ENCODE measurements at regions not wholly inside any gene's neighbourhood (a gene's known extent, or its start where the extent isn't known, plus 50 kb on each side); places are given as distances from the start of the nearest gene placed in this dataset.

DNA sequence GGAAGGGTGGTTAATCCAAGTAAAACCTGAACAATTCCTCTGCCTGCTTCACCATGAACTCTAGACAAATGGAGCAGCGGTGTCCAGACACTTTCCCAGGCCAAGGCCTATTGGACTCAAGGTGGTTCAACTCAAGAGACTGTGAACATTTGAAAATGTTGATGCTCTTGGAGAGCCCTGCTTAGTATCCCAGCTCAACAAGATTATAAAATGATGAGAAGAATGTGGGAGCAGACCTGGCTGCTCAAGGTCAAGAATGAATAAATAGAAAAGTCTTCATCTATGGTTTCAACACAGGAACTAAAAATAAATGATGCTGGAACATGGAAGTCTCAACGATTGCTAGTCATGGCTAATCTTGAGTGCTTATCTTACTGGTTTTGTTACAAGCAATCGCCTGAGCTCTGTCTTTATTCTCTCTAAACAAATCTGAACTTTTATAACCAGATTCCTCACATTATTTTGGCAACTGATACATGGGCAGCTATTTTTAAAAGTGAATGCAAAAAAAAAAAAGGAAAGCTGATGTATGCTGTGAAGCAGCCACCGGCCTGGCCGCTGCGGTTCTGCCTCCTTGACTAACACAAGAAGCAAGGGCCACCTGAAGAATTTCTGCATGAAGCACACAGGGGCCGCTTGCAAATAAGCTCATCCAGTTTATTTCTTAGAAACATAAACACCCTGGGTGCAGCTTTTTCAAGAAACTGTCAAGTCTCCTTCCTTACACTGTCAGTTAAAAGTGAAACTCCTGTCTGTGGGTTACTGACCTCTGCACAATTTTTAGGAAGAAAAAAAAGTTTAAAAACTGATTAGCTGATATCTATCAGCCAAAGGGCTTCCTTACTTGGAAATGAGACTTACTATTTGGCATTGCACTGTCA is 120.1 kb upstream of the ARHGEF3 start:
- peak; percentile 31 for DNase-seq

DNA sequence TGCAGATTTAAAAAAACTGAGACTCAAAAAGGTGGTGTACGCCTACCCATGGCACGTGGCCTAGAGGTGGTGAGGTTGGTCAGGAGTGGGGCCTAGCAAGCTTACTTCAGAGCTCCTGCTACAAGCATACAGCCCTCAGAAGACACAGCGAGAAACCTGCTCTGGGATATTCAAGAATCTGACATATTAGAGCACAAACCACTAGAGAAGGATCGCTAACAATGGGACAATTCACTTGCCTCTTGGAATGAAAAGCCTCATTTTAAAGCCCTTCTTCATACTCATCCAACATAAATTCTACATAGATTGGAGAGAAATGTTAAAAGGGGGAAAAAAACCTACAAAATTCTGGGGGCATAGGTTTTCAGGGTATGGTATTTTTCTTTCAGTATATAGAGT is 118.0 kb upstream of the ARHGEF3 start:
- DNase-seq: no peak

DNA sequence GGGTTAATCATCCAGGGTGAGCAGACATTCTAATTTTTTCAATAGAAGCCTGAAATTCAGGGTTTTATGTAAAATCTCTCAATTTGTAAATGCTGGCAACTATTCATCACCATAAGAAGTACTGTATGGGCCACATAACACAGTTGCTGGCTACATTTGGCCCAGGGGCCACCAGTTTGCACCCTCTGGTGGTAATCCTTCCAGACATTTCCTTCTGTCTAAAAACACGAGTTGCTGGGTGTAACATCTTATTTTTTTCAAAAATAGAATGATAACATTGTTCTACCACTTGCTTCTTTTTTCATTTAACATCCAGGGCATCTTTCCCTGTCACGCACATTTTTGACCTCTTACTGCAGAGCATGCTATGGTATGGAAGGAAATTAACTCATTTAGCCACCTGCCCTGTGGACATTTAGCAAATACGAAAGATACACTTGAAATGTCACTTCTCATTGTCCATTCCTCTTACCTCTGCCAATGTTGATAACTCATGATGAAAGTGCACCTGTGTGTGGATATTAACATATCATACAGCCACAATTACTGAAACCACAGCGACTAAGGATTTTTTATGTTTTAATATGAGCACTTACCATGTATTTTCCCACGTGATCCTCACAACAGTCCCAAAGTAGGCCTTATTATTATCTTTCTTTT is 117.5 kb upstream of the ARHGEF3 start:
- no peak for DNase-seq

DNA sequence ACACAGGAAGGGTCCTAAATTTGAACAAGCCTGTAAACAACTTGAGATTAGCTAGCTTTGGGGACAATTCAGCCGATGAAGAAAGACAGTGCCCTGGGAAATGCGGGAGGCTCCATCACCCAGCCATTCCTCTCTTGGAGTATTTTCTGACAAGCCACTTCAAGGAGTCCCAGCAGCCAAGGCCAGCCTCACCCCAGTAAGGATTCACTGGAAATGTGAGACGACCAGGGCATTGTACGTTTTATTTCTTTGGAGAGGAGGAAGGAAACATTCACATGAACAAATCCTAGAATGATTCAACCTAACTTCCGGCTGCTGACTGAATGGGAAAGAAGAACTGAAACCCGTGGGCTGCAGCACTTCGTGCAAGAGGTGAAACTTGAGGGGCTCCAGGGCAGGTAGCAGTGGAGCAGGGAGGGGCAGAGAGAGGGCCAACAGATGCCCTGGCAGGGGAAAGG is 116.4 kb upstream of the ARHGEF3 start:
- peak; percentile 79 for DNase-seq

DNA sequence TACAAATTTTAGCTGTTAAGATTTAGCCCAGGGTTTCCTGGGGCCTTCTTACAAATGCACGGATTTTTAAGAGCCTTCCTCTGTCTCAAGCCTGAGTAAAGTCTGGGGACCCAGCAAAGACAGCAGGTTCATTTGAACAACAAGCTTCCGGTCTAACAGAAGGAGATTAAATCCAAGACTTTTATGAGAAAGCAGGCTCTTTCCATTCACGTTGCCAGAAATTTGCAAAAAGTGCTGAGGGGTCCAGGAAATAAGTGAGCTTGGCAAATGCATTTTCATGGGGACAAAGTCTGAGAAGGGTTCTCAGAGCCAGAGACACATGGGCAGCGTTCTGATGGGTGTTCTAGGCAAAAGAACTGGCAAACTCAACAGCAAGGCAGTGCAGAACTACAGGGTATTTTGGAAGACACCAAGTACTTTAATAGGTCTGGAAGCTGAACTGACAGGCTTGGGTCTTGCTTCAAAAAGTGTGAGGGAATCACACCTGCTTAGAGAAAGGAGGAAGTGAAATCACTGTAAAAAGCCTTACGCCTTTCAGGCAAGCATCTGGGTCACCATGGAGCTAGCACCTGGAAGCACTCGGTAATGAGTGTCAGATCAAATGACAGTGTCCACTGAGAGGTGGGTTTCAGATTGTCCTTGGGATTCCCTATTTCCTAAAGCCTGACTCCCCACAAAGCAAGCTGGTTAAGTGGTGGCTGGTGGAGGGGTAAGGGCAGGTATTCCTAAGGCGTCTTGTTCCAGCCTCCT is 115.8 kb upstream of the ARHGEF3 start:
- peak; percentile 48 for DNase-seq

DNA sequence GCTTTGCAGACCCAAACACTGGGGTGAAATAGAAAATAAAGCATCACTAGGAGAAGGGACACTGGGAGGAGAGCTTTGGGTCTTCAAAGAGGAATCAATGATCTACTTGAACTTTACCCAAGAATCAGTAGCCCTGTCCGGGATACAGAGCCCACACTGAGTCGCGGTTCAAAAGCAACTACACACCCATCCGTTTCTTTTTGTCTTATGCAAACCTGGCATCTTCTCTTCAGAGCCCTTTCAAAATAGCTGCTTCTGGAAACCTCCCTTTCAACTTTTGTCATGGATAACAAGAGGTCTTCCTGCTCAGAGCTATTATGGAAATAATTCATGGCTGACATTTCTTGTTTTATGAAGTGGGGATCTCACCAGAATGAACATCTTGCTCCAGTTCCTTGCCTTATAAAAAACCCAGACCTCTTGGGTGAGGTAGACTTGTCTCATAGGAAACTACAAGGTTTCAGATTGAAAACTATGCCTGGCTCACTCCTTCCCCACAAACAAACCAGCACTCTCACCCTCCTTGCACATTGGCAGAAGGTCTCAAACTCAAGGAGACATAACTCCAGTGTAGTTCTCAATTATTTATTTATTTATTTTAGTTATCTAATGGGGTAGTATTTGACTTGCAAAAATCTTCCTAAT is 115.1 kb upstream of the ARHGEF3 start:
- no peak for DNase-seq

DNA sequence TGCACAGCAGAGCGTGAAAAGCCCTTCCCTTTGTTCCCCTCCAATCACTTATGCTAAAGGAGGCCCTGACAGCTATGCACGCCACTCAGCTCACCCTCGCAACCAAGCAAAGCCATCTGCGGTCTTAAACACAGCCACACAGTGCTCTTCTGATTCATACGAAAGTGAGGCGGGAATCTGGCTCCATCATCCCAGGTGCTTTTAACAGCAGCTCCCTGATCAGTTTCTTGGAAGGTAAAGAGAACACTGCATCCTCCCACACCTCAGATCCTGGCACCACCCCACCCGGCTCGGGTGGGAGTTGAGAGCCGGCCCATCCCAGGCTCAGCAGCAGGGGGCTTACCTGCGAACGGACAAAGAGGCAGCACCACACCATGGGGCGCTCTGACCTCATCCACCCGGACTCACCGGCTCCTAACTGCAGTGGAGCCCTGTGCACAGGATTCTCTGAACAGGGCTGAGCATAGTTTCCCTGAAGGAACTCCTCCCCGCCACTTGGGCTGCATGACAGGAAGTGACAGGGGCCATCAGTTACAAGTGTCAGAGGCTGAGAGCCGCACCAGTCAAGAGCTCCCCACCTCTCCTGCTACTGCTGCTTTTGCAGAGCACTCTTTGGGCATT is 114.3 kb upstream of the ARHGEF3 start:
- DNase-seq: peak; percentile 54

DNA sequence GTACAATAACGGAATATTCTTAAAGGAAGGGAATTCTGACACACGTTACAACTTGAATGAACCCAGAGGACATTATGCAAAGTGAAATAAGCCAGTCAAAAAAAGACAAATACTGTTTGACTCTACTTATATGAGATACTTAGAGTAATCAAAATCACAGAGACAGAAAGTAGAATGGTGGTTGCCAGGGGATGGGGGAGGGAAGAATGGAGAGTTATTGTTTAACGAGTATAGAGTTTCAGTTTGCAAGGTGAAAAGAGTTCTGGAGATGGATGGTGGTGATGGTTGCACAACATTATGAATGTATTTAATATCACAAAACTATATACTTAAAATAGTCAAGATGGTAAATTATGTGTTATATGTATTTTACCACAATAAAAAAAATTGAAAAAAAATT is 112.9 kb upstream of the ARHGEF3 start:
- no peak for DNase-seq

DNA sequence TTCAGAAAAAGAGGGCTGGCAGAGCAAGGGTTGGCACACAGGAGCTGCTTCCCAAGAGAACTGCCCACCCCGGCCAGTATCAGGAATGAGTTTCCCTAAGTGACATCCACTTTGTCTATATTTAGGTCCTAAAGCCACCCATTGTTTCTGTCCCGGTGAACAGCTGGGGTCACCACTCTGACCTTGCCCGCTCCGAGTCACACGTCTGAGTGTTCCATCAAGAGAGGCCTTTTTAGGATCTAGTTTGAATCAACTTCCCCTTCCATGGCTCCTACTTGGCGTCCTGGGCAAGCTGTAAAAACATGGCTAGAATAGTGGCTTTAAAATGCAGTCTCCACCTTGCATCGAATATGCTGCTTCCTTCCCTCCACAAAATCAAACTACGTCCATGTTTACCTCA is 109.6 kb upstream of the ARHGEF3 start:
- DNase-seq: no peak

DNA sequence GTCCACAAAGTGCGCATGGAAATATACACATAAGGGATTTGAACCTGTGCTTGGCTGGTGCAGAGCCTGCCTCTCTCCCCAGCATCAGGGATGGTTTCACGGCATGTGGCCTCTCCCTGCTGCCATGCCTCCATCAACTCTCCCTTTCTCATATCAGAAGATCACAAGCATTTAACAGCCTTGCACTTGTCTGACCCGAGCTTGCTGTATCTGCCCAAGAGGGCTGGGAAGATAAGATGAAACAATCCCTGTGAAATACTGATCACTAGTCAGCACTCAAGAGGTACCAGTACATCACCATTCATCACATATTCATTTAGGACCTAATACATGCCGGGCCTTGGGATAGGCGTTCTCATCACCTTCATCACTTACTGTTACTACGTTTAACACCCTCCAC is 107.6 kb upstream of the ARHGEF3 start:
- DNase-seq: no peak

DNA sequence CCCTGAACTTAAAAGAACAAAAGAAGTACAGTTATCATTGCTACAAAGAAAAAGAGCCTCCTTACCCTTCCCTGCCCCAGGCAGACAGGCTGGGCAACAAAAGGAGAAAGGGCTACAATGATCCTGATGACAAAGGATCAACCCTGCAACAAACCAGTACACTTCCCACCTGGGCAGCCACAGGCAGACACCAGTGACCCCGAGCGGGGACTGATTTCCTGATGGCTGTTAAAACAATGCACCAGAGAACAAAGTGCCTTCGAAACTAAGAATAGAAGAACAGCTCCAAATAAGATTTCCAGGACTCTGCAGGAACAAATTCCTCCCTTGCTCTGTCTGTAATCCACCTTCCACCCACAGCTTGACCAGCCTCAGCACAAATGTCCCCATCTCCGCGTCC is 106.3 kb upstream of the ARHGEF3 start:
- DNase-seq: no peak

DNA sequence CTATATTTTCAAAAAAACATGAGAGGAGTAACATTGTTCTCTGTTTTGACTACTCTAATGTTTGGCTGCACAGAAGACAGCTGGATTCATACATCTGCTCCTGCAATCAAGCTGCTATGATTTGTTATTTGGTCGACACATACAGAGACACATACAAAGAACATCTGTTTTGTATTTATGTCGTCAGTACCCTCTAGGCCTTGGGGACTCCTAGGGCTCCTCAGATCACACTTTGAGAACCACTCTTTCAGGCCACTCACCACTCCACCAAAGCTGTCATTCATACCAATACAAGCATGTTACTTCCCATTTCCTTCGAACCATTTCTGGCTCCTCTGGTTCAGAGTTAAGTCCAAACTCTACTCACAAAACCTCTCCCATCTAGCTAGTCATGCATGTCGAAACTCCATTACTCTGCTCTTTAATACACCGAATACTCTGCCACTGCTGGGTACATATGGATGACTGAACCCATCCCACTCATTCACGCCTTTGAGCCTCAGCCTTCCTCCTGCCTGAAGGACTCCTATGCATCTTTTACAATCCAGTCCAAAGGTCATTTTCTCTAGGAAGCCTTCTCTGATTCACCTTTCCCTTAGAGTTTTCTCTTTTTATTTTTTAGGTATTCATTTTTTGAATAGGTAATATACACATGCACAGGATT is 102.9 kb upstream of the ARHGEF3 start:
- peak; percentile 41 for DNase-seq

DNA sequence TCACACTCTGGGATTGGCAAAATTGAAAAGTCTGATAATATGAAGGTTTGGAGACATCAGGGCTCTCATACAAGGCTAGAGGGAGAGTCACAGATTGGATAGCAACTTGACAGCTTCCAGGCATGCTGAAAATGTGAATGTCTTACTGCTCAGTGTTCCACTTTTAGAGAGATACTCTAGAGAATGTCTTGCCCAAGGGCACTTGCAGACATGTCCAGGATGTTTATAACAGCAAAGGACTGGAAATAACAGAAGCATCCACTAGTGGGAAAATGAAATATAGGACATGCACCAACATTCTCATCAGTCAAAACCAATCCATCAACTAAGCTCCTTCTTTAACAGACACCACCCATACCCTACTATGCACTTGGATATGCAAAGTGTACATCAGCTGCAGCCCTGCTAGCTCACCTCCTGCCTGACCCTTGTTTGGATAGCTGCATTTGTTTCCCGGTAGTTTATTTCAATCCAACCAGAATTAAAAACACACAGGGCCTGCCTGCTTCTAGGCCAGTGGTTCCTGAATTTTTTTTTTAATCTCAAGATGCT is 101.6 kb upstream of the ARHGEF3 start:
- no peak for DNase-seq

DNA sequence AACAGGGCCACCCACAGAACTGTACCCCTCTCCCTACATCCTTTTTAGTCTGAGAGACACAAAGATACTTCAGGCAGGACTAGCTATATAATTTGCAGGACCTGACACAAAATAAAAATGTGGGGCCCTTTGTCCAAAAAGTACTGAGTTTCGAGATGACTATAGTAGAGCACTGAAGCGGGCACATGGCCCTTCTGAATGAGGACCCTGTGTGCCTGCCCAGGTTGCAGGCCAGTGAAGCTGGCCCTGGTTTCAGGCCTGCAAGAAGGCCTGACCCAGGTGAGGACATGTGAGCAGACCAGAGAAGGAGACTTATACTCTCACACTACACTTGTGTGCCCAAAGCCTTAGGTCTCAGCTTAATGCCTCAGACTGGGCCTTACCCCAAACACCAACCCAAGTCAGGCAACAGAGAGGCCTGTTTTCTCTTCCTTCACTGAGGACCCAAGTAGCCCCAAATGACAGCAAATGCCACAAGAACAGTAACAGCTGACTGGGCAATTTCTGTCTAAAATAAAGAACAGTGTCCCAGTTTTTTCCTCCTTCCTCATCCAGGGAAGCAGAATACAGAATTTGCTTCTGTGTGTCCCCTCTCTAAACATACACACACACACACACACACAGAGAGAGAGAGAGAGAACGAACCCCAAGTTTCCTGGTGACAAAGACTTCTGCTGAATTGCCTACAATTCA is 100.9 kb upstream of the ARHGEF3 start:
- DNase-seq: no peak

DNA sequence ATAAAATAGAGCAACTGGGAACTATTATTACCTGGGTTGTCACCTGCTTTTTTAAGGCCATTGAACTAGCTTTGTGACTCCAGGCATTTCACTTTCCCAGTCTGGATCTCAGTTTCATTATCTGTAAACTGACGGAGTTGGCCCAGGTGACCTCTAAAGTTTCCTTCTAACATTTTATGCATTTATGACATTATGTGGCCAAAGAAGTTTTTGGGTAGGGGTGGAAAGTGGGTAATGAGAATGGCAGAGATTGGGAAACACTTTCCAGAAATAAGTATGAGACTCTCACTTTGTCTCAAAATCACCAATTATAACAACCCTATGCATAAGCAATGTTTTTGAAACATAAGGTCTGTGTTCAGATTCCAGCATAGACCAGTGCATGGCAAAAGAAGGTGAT is 99.1 kb upstream of the ARHGEF3 start:
- DNase-seq: no peak

DNA sequence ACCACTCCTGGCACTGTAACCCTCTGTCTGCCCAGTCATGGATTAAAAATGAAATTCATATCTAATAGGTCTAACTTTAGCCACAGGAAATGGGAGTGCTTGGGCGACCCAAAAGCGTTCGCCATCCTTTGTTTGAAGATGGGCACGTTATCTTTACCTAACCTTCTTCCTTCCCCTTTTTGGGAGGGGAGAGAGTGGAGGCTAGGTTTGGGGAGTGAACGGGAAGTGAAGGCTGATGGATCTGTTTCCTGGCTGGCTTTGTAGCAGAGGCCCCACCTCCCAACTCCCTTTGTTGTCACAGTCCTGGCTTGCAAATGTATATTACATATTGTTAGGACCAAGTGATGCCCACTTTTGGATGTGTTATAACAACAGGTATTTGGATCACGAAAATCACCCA is 98.1 kb upstream of the ARHGEF3 start:
- DNase-seq: peak; percentile 8

DNA sequence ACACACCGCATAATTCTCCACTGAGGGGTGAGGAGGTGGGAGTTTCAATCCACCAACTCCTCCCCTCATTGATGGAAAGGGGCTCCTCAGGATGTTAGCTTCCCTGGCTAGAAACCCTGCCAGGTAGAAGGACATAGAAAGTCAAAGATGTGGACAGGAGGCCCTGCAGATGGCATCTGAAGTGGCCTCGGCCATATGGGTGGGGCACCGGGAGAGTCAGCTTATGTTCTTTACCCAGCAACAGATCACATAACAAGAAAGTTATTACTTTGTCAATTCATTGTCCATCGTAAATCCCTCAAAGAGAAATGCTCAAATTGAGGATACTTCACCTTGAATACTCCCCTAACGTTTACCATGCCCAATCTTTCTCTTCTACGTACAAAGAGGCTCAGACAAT is 97.3 kb upstream of the ARHGEF3 start:
- no peak for DNase-seq

DNA sequence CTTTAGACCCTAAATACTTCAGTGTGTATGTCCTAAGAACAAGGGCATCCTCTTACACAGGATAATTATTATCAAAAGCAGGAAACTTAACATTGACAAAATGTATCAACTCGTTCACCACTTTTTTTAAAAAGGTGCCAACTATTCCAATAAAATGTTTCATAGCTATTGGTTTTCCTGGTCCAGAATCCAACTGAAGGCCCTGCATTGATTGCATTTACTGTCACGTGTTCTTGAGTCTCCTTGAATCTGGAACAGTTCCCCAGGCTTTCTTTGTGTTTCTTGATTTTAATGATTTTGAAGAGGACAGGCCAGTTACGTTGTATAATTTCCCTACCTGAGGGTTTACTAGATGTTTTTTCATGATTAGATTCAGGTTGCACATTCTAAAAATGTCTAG is 94.6 kb upstream of the ARHGEF3 start:
- DNase-seq: no peak

DNA sequence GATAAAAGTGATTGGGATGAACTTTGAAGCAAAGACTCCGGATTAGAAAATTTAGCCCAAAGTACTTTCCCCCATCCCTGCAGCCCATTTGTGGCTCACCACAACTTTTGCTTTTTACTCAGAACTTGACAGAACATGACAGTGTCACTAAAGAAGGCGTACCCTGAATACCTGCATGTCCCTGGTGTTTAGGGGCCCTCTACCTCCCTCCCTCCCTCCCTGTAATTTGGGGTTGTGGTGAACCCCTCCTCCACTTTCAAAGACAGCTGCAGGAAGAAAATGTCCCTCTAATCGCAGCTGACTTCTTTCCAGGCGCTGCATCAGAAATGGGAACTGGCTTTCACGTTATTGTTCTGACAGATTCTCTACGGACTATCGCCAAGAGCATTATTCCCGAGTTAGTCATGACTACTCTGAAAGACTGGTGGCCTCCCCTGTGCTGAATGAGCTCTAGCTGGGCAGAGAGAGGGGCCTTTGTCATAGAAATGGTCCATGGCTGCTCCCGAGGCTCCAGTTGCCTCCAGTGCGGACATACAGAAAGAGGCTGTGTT is 93.2 kb upstream of the ARHGEF3 start:
- peak; percentile 21 for DNase-seq

DNA sequence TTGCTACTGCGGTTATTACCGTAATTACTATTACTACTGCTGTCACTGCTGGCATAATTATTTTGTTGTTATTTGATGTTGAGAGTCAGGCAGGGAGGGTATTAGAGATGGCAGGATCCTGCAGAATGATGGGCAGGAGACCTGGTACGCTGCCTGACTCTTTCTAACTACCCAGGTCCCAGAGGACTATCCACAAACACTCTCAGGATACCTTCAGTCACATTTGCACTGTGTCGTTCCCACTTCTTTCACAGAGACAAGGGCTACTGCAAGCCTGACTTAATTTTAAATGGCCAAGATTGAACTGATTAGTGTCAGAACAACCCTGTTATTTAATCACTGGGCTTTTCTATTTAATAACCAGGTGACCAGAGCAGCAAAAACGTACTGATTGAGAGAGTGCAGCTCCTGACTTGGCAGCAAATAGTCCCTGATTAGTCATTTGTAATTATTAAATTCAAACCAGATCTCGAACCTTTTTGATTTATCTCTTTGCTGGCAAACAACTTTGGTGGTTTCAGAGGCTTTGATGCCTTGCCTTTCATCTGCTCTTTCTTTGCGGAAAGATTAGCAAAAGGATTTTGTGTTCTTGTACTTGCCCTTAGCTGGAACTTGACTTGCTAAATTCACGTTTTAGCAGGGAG is 88.8 kb upstream of the ARHGEF3 start:
- no peak for DNase-seq

All from MV-4-11 (cell line).